ENCODE measurements at regions not wholly inside any gene's neighbourhood (a gene's known extent, or its start where the extent isn't known, plus 50 kb on each side); places are given as distances from the start of the nearest gene placed in this dataset.

DNA sequence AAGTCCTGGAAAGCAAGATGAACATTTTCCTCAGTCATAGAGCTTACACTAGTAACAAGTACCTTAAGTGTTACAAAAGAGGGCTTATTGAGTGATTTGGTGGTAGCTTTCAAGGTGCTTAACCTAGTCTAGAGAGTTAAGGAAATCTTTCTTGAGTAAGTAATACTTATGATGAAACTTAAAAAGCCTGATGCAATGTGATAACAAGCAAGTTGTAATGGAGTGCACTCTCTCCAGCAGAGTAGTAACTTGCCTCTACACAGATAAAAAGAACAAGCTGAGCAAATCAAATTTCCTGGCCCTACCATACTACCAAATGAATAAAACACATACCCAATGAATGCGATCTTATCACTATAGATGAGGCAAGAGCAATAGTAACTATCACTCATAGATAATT, 639.9 kb upstream of the FBXO33 start:
- TF ChIP-seq RXRA (IDR thresholded peaks at IDR 0.05): no peak
- no peak for TF ChIP-seq GABPA (IDR thresholded peaks at IDR 0.05 in 1 of 2, conservative IDR thresholded peaks at IDR 0.05 in 1 of 2)
- no peak for TF ChIP-seq CTCF (IDR thresholded peaks at IDR 0.05; ENCODE audit: low read depth, low read length, missing input control)
